DND-41 (cell line): ENCODE measurements at regions not wholly inside any gene's neighbourhood (a gene's known extent, or its start where the extent isn't known, plus 50 kb on each side); places are given as distances from the start of the nearest gene placed in this dataset.

Experiments used
- EZH2 ChIP-seq: IDR thresholded peaks from 3 replicates; pipeline ENCODE4 v1.6.1; 2012; ENCODE audit warnings: borderline replicate concordance, low read depth, mild to moderate bottlenecking, moderate library complexity, low read length, inconsistent platforms; ENCODE audit not compliant: severe bottlenecking
- TF ChIP-seq, protein P1 (sequence below): IDR thresholded peaks from 2 replicates; pipeline ENCODE4 v1.5.1; 2012; ENCODE audit warnings: borderline replicate concordance, low read length, moderate library complexity, mild to moderate bottlenecking; ENCODE audit not compliant: poor library complexity, severe bottlenecking; ENCODE audit errors: extremely low read depth

GRCh38 chr6:141977782-141978181, 154.9 kb upstream of the GJE1 start:
- TF ChIP-seq, protein P1, sequence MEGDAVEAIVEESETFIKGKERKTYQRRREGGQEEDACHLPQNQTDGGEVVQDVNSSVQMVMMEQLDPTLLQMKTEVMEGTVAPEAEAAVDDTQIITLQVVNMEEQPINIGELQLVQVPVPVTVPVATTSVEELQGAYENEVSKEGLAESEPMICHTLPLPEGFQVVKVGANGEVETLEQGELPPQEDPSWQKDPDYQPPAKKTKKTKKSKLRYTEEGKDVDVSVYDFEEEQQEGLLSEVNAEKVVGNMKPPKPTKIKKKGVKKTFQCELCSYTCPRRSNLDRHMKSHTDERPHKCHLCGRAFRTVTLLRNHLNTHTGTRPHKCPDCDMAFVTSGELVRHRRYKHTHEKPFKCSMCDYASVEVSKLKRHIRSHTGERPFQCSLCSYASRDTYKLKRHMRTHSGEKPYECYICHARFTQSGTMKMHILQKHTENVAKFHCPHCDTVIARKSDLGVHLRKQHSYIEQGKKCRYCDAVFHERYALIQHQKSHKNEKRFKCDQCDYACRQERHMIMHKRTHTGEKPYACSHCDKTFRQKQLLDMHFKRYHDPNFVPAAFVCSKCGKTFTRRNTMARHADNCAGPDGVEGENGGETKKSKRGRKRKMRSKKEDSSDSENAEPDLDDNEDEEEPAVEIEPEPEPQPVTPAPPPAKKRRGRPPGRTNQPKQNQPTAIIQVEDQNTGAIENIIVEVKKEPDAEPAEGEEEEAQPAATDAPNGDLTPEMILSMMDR = no peak
- TF ChIP-seq EZH2 = no peak
